Endothelial cell (in vitro differentiated cells): ENCODE measurements at regions not wholly inside any gene's neighbourhood (a gene's known extent, or its start where the extent isn't known, plus 50 kb on each side); places are given as distances from the start of the nearest gene placed in this dataset.

Experiments
- DNase-seq: peaks from one replicate; pipeline ENCODE4 v3.0.0; 2021; ENCODE audit warnings: low spot score
- H3K27ac Mint-ChIP-seq: one replicate; pipeline ENCODE4 v1.8.0; 2021; ENCODE audit warnings: mixed read lengths, inconsistent platforms; ENCODE audit not compliant: unreplicated experiment
- H3K27me3 Mint-ChIP-seq: one replicate; pipeline ENCODE4 v1.8.0; 2021; ENCODE audit warnings: mild to moderate bottlenecking, moderate library complexity, mixed read lengths, inconsistent platforms; ENCODE audit not compliant: unreplicated experiment
- H3K36me3 Mint-ChIP-seq: one replicate; pipeline ENCODE4 v1.8.0; 2021; ENCODE audit warnings: mild to moderate bottlenecking, low read depth, mixed read lengths, inconsistent platforms; ENCODE audit not compliant: unreplicated experiment
- H3K4me1 Mint-ChIP-seq: one replicate; pipeline ENCODE4 v1.8.0; 2021; ENCODE audit warnings: mild to moderate bottlenecking, mixed read lengths, inconsistent platforms; ENCODE audit not compliant: unreplicated experiment
- H3K4me3 Mint-ChIP-seq: one replicate; pipeline ENCODE4 v1.8.0; 2021; ENCODE audit warnings: mild to moderate bottlenecking, mixed read lengths, inconsistent platforms; ENCODE audit not compliant: unreplicated experiment
- H3K9me3 Mint-ChIP-seq: one replicate; pipeline ENCODE4 v1.8.0; 2021; ENCODE audit warnings: mixed read lengths, inconsistent platforms; ENCODE audit not compliant: unreplicated experiment
- TF ChIP-seq, protein P1 (sequence below): fragments of 200-600 bp; sonication (generic); IDR thresholded peaks from one replicate; pipeline ENCODE4 v1.5.0; 2021; ENCODE audit warnings: antibody characterized with exemption; ENCODE audit not compliant: unreplicated experiment

DNA sequence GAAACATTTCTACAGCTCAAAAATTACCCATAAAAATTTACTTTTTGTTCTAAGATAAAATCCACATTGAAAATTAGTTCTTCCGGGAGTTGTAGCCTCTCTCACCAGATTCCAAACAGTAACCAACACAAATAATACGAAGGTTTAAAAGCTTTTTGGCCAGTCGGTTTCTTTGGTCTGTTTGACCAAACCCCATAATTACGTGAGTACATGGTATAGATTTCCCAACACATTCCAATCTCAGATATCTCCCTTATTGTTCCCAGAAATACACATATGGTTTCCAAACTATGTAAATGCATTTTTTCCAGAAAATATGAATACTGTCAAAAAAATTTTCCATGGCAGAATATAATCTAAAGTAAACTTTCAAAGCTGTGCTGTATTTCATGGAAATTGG is 722.0 kb downstream of the KCNJ2 start:
- Mint-ChIP-seq H3K4me3 (no peak overlapping the region), H3K36me3 (no peaks in the 10 kb centered on the region), H3K27ac (no peak overlapping the region), H3K9me3 (no peaks in the 10 kb centered on the region), H3K27me3 (peaks cover 3% of the 10 kb centered on the region), H3K4me1 (no peaks in the 10 kb centered on the region)
- TF ChIP-seq, protein P1, sequence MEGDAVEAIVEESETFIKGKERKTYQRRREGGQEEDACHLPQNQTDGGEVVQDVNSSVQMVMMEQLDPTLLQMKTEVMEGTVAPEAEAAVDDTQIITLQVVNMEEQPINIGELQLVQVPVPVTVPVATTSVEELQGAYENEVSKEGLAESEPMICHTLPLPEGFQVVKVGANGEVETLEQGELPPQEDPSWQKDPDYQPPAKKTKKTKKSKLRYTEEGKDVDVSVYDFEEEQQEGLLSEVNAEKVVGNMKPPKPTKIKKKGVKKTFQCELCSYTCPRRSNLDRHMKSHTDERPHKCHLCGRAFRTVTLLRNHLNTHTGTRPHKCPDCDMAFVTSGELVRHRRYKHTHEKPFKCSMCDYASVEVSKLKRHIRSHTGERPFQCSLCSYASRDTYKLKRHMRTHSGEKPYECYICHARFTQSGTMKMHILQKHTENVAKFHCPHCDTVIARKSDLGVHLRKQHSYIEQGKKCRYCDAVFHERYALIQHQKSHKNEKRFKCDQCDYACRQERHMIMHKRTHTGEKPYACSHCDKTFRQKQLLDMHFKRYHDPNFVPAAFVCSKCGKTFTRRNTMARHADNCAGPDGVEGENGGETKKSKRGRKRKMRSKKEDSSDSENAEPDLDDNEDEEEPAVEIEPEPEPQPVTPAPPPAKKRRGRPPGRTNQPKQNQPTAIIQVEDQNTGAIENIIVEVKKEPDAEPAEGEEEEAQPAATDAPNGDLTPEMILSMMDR, result no peak
- no peak for DNase-seq

DNA sequence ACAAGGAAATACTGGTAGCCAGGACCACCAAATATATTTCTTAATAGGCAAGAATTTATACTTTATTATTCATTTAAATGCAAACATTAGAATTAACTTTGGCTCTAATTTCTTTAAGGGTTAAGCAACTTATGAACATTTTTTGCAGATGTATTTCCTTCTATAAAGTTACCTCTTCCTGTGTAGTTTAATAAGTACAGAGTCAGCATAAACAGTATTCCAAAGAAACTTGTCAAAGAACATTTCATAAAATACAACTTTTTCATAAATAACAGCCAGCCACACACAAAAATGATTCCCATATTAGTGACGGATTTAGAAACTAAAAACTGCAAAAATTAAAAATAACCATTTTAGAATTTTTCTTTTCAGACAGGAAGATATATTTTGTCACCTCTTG is 723.2 kb downstream of the KCNJ2 start:
- TF ChIP-seq, protein P1, result no peak
- Mint-ChIP-seq H3K4me3 (no peak overlapping the region), H3K9me3 (no peaks in the 10 kb centered on the region), H3K36me3 (no peaks in the 10 kb centered on the region), H3K4me1 (no peaks in the 10 kb centered on the region), H3K27ac (no peak overlapping the region), H3K27me3 (peaks cover 3% of the 10 kb centered on the region)
- no peak for DNase-seq

DNA sequence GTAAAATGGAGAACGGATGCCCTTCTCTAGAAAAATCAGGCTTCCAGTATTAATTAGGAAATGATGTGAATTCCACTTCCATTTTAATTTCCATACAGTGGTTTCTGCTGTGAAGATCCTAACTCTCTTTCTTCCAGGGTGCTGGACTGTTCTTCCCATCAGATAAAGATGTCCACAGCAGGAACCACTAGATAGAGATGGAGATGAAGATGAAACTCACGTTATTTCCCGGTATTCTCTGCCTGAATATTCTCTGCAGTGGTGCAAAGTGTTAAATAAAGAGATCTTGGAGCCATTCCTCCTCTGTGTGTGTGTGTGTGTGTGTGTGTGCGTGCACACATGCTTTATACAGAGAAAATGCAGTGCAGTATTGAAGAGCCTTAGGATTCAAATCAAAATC is 727.5 kb downstream of the KCNJ2 start:
- Mint-ChIP-seq H3K4me3 (no peak overlapping the region), H3K36me3 (peaks cover 4% of the 10 kb centered on the region), H3K4me1 (no peaks in the 10 kb centered on the region), H3K9me3 (no peaks in the 10 kb centered on the region), H3K27ac (no peak overlapping the region), H3K27me3 (peaks cover 5% of the 10 kb centered on the region)
- no peak for DNase-seq
- TF ChIP-seq, protein P1, result no peak

DNA sequence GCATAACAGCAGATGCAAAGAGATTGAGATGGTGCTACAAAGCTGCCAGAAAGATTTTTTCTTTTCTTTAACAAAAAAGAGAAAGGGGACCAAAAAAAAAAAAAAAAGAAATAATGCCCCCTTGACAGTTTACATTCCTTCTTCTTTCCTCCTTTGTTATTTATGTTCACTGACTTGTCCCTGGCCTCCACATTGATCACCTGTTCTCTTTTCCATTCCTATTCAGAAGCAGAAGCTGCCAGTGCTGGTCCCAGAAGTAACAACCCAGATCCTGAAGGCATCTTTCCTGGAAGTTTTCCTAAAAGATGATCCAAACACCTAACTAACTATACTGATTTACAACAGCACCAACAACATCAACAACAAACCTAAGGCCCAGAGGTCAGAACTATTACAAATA is 728.1 kb downstream of the KCNJ2 start:
- Mint-ChIP-seq H3K4me1 (no peaks in the 10 kb centered on the region), H3K4me3 (no peak overlapping the region), H3K27ac (no peak overlapping the region), H3K36me3 (peaks cover 4% of the 10 kb centered on the region), H3K9me3 (no peaks in the 10 kb centered on the region), H3K27me3 (peaks cover 5% of the 10 kb centered on the region)
- DNase-seq, result no peak
- TF ChIP-seq, protein P1, result no peak

DNA sequence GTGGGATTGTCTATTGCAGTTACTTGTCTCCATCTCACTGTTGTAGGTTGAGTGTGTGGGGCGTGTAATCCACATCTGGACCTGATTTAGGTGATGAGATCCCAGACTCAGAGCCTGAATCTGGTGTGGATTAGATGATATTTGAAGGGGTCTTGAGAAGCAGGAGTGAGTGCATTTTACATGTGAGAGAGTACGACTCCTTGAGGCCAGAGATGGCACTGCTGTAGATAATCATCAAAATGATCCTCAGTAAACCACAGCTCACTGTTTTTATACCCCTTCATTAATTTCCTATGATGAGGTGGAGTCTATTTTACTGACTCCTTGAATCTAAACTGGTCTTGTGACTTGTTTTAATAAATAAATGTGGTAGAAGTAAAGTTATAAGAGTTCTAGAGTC is 732.5 kb downstream of the KCNJ2 start:
- Mint-ChIP-seq H3K27me3 (peaks cover 2% of the 10 kb centered on the region), H3K9me3 (no peaks in the 10 kb centered on the region), H3K27ac (no peak overlapping the region), H3K36me3 (peaks cover 4% of the 10 kb centered on the region), H3K4me3 (no peak overlapping the region), H3K4me1 (no peaks in the 10 kb centered on the region)
- TF ChIP-seq, protein P1, result no peak
- DNase-seq, result no peak
